Left ventricle myocardium inferior (tissue), 1 donor: ENCODE measurements at regions not wholly inside any gene's neighbourhood (a gene's known extent, or its start where the extent isn't known, plus 50 kb on each side); places are given as distances from the start of the nearest gene placed in this dataset.
A peak's percentile ranks its signal among the peaks of the same experiment; 100 is the strongest.

Source experiments
- DNase-seq: peaks from one replicate; pipeline ENCODE4 v3.0.0-alpha.2; 2020
- H3K27ac ChIP-seq: fragments of 200-600 bp; replicated peaks from 2 replicates; pipeline ENCODE4 v1.8.0; 2021
- H3K27me3 ChIP-seq: fragments of 200-600 bp; 2 replicates; pipeline ENCODE4 v1.8.0; 2021; ENCODE audit warnings: low read depth
- H3K36me3 ChIP-seq: fragments of 200-600 bp; 2 replicates; pipeline ENCODE4 v1.8.0; 2021
- H3K4me1 ChIP-seq: fragments of 200-600 bp; 2 replicates; pipeline ENCODE4 v1.8.0; 2021
- H3K4me3 ChIP-seq: fragments of 200-600 bp; 2 replicates; pipeline ENCODE4 v1.8.0; 2021; ENCODE audit warnings: mild to moderate bottlenecking, moderate library complexity
- H3K9me3 ChIP-seq: fragments of 200-600 bp; replicated peaks from 2 replicates; pipeline ENCODE4 v1.8.0; 2021
- intact Hi-C: fragments of 100-400 bp; cut with micrococcal nuclease; formaldehyde crosslinking; loops from one replicate; pipeline ENCODE4 v1.11.0; 2022
- TF ChIP-seq, protein P1 (sequence below): fragments of 200-600 bp; IDR thresholded peaks from 2 replicates; pipeline ENCODE4 v1.8.0; 2021; ENCODE audit warnings: antibody characterized with exemption, mild to moderate bottlenecking, borderline replicate concordance
- donor health status: DM: no; HTN: yes; CAD: no; lungs with severe emphysema.

- Histone ChIP-seq H3K4me3 (no peak overlapping the region), H3K36me3 (no peaks in the 10 kb centered on the region), H3K9me3 (peaks cover 15% of the 10 kb centered on the region), H3K27me3 (no peaks in the 10 kb centered on the region), H3K4me1 (no peaks in the 10 kb centered on the region), H3K27ac (no peak overlapping the region)
- TF ChIP-seq, protein P1, sequence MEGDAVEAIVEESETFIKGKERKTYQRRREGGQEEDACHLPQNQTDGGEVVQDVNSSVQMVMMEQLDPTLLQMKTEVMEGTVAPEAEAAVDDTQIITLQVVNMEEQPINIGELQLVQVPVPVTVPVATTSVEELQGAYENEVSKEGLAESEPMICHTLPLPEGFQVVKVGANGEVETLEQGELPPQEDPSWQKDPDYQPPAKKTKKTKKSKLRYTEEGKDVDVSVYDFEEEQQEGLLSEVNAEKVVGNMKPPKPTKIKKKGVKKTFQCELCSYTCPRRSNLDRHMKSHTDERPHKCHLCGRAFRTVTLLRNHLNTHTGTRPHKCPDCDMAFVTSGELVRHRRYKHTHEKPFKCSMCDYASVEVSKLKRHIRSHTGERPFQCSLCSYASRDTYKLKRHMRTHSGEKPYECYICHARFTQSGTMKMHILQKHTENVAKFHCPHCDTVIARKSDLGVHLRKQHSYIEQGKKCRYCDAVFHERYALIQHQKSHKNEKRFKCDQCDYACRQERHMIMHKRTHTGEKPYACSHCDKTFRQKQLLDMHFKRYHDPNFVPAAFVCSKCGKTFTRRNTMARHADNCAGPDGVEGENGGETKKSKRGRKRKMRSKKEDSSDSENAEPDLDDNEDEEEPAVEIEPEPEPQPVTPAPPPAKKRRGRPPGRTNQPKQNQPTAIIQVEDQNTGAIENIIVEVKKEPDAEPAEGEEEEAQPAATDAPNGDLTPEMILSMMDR: peak; percentile 75
- no peak for DNase-seq
- intact Hi-C loops: loop anchor here (5.0 kb wide), 1 partner anchor 294 kb away; no protein-coding TSS in a partner anchor
Measured at GRCh38 chr9:73565833-73566465, 414.3 kb downstream of the ANXA1 start.

DNA sequence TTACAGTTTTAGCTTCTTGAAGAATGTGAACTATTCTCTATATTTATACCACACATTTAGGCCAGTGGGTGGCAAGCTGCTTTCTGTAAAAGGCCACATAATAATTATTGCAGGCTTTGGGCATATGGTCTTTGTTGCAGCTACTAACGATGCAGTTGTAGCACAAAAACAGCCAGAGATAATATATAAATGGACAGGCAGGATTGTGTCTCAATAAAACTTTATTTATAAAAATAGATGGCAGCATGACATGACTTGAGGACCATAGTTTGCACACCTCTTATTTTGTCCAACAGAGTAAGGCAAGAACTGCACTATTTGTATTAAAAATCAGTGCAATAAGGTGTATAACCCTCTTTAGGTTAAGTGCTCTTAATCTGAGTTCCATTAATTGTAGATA, 415.0 kb downstream of the ANXA1 start:
- TF ChIP-seq, protein P1: no peak
- no peak overlapping the region for H3K4me3 ChIP-seq
- no peaks in the 10 kb centered on the region for H3K36me3 ChIP-seq
- no peaks in the 10 kb centered on the region for H3K27me3 ChIP-seq
- no peak for DNase-seq
- intact Hi-C loops: loop anchor here (5.0 kb wide), 1 partner anchor 294 kb away; no protein-coding TSS in a partner anchor
- H3K27ac ChIP-seq: no peak overlapping the region
- H3K4me1 ChIP-seq: no peaks in the 10 kb centered on the region
- peaks cover 15% of the 10 kb centered on the region for H3K9me3 ChIP-seq

GRCh38 chr9:73573235-73573634, 421.6 kb downstream of the ANXA1 start:
- DNase-seq: no peak
- no peak overlapping the region for H3K4me3 ChIP-seq
- H3K27me3 ChIP-seq: no peaks in the 10 kb centered on the region
- H3K36me3 ChIP-seq: no peaks in the 10 kb centered on the region
- H3K9me3 ChIP-seq: no peaks in the 10 kb centered on the region
- intact Hi-C loops: no loop called here
- no peaks in the 10 kb centered on the region for H3K4me1 ChIP-seq
- TF ChIP-seq, protein P1: no peak
- no peak overlapping the region for H3K27ac ChIP-seq

- Histone ChIP-seq H3K4me3 (no peak overlapping the region), H3K36me3 (no peaks in the 10 kb centered on the region), H3K9me3 (no peaks in the 10 kb centered on the region), H3K4me1 (no peaks in the 10 kb centered on the region), H3K27ac (no peak overlapping the region), H3K27me3 (no peaks in the 10 kb centered on the region)
- TF ChIP-seq, protein P1: no peak
- intact Hi-C loops: no loop called here
- DNase-seq: no peak
Measured at GRCh38 chr9:73575101-73576060, 423.7 kb downstream of the ANXA1 start.

- TF ChIP-seq, protein P1: no peak
- DNase-seq: no peak
Measured at GRCh38 chr9:73577848-73578247, 426.2 kb downstream of the ANXA1 start.

More at GRCh38 chr9:73577848-73578247, 426.2 kb downstream of the ANXA1 start:
- Histone ChIP-seq H3K27me3 (no peaks in the 10 kb centered on the region), H3K27ac (no peak overlapping the region), H3K4me1 (no peaks in the 10 kb centered on the region), H3K36me3 (no peaks in the 10 kb centered on the region), H3K9me3 (no peaks in the 10 kb centered on the region), H3K4me3 (no peak overlapping the region)
- intact Hi-C loops: no loop called here
